SK-N-SH (cell line): ENCODE measurements at regions not wholly inside any gene's neighbourhood (a gene's known extent, or its start where the extent isn't known, plus 50 kb on each side); places are given as distances from the start of the nearest gene placed in this dataset.
"Not testable (repeated sequence)": the region's sequence is repeated elsewhere in the genome, so short reads cannot be mapped to it uniquely, and the experiment has no call there.

Source experiments
- CTCF ChIP-seq: fragments of 200-600 bp; sonication (generic); IDR thresholded peaks from 2 replicates; pipeline ENCODE4 v1.6.1; 2017; ENCODE audit warnings: antibody characterized with exemption, mild to moderate bottlenecking, moderate library complexity
- ELF1 ChIP-seq: IDR thresholded peaks from 2 replicates; pipeline ENCODE4 v1.4.0; 2012
- EP300 ChIP-seq, 2 experiments: IDR thresholded peaks; 2 replicates each; pipeline versions ENCODE4 v1.4.0 to v1.6.1; 2012; ENCODE audit warnings: borderline replicate concordance in 1 of 2, low read depth in 1 of 2, low read length in 1 of 2
- MAX ChIP-seq: IDR thresholded peaks from 2 replicates; pipeline ENCODE4 v1.4.0; 2012; ENCODE audit warnings: low read depth
- PBX3 ChIP-seq: IDR thresholded peaks from 2 replicates; pipeline ENCODE4; 2012
- POLR2AphosphoS5 ChIP-seq: IDR thresholded peaks from 2 replicates; pipeline ENCODE4 v1.6.1; 2012; ENCODE audit warnings: low read depth, low read length
- RCOR1 ChIP-seq: fragments of 150-350 bp; IDR thresholded peaks from 2 replicates; pipeline ENCODE4 v1.6.1; 2017; ENCODE audit warnings: antibody characterized with exemption, low read length
- REST ChIP-seq: IDR thresholded peaks from 2 replicates; pipeline ENCODE4 v1.6.1; 2012; ENCODE audit warnings: mild to moderate bottlenecking, low read depth, low read length, moderate library complexity
- RFX5 ChIP-seq: IDR thresholded peaks from 2 replicates; pipeline ENCODE4 v1.6.1; 2012; ENCODE audit warnings: mild to moderate bottlenecking, improper control_type of control experiment, low read length
- SIN3A ChIP-seq: IDR thresholded peaks from 2 replicates; pipeline ENCODE4 v1.6.1; 2012; ENCODE audit warnings: low read depth, mild to moderate bottlenecking, low read length, moderate library complexity, borderline replicate concordance
- TAF1 ChIP-seq: IDR thresholded peaks from 2 replicates; pipeline ENCODE4 v1.6.1; 2012; ENCODE audit warnings: low read depth, mild to moderate bottlenecking, low read length, moderate library complexity, borderline replicate concordance
- USF1 ChIP-seq: IDR thresholded peaks from 2 replicates; pipeline ENCODE4 v1.4.0; 2012; ENCODE audit warnings: low read depth, borderline replicate concordance
- USF2 ChIP-seq: fragments of 150-350 bp; IDR thresholded peaks from 2 replicates; pipeline ENCODE4 v1.6.1; 2017; ENCODE audit warnings: antibody characterized with exemption, low read length, low read depth, borderline replicate concordance
- ZBTB33 ChIP-seq: IDR thresholded peaks from 2 replicates; pipeline ENCODE4 v1.4.0; 2012; ENCODE audit warnings: low read depth, borderline replicate concordance

GRCh38 chr13:54422946-54423345 lies 1394.3 kb downstream of the OLFM4 start:
- not testable (repeated sequence) for TF ChIP-seq MAX; ZBTB33; EP300 (IDR thresholded peaks at IDR 0.05; ENCODE audit: borderline replicate concordance in 1 of 2, low read depth in 1 of 2, low read length in 1 of 2); RCOR1; REST; CTCF; TAF1; SIN3A; POLR2AphosphoS5; PBX3; USF2; RFX5; ELF1; USF1
